ACHN (cell line): ENCODE measurements at regions not wholly inside any gene's neighbourhood (a gene's known extent, or its start where the extent isn't known, plus 50 kb on each side); places are given as distances from the start of the nearest gene placed in this dataset.
A peak's percentile ranks its signal among the peaks of the same experiment; 100 is the strongest.
"Not testable (repeated sequence)": the region's sequence is repeated elsewhere in the genome, so short reads cannot be mapped to it uniquely, and the experiment has no call there.

ENCODE experiments used
- DNase-seq: peaks from one replicate; pipeline ENCODE4 v3.0.0-alpha.2; 2015
- in situ Hi-C: cut with HindIII; loops from 2 replicates; pipeline ENCODE4 v1.10.0; 2017; ENCODE audit warnings: low sequenced_read_pairs, low pct_ligation_motif_present, low pct_unique_long_range_greater_than_20kb

GRCh38 chr12:38156497-38157245 lies 159.9 kb upstream of the ALG10B start:
- in situ Hi-C loops: no loop called here
- no peak for DNase-seq

GRCh38 chr12:38157274-38157932 lies 159.2 kb upstream of the ALG10B start:
- DNase-seq: no peak
- in situ Hi-C loops: no loop called here

GRCh38 chr12:38157933-38158401 lies 158.6 kb upstream of the ALG10B start:
- no peak for DNase-seq
- in situ Hi-C loops: no loop called here

GRCh38 chr12:38158428-38159091 lies 158.0 kb upstream of the ALG10B start:
- DNase-seq: no peak
- in situ Hi-C loops: no loop called here

DNA sequence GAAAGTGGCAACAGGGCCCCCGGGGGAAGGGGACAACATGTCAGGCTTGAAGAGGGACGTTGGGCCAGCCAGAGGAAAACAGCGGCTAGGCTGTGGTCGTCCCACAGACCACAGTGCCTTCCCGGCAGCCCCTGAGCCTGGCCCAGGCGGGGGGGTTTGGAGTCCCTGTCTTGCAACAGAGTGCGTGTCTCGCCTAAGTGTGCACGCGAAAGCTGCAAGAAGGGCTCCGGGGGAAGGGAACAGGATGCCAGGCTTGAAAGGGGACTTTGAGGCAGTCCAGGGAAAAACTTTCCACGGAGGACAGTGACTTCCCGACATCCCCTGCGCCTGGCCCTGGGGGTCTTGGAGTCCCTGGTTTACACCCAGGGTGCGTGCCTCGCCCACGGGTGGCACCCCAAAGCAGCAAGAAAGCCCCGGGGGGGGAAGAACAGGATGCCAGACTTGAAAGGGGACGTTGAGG lies 157.5 kb upstream of the ALG10B start:
- in situ Hi-C loops: no loop called here
- DNase-seq: no peak

GRCh38 chr12:38159591-38160317 lies 156.8 kb upstream of the ALG10B start:
- in situ Hi-C loops: no loop called here
- DNase-seq: no peak

DNA sequence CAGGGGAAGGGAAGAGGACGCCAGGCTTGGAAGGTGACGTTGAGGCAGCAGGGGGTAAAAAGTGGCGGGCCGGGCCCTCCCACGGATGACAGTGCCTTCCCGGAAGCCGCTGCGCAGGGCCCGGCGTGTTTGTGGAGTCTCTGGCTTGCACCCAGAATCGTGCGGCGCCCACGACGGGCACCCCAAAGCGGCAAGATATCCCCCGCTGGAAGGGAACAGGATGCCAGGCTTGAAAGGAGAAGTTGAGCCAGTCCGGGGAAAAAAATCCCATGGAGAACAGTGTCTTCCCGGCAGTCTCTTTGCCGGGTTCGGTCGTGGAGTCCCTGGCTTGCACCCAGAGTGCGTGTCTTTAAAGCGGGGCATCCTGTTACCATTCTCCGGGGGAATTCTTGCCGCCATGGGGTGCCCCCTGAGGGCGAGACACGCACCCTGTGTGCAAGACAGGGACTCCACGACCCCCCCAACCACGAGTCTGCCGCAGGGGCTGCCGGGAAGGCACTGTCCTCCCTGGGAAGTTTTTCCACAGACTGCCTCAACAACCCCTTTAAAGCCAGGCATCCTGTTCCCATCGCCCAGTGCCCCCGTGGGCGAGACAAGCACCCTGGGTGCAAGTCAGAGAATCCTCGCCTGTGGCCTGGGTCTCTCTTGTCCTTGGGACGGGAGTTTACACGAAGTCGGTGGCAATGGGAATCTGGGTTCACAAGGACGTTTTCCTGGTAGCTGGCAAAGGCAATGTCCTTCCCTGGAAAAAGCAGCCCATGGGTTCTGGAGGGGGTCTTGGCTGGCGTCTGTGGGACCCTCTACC lies 156.1 kb upstream of the ALG10B start:
- in situ Hi-C loops: no loop called here
- DNase-seq: no peak

DNA sequence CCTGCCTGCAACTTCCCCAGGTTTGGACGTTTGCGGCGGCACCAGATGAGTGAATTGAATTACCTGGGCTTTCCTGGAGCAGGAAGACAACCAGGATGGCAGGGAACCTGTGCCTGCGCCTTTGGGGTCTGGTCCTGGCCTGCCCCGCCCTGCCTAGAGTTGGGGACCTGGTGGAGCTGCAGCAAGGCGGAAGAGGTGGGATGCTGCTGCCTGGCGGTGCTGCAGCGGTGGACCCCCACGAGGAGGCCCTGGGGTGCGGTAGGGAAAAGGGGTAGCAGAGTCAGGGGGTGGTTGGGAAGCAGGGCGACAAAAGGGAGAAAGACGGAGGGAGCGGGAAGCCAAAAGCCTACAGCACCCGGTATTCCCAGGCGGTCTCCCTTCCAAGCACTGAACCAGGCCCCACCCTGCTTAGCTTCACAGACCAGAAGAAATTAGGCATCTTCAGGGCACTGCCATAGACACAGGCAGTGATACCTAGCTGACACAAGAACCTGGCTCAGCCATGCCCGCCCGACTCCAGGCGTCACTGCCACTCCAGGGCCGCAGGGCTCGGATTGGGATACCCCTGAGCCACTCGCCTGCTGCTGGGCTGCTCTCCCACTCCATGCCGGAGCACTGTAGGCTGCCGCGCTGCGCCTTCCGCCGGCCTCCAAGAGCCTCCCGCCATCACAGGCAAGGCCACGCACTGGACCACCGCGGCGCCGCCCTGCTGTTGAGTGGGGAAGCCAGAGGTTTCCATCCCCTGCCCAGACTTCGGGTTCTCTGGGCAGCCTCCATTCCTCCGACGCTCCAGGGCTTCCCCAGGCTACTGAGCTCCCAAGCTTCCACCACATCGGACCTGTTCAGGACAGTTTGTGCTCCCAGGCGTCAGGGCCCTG lies 155.2 kb upstream of the ALG10B start:
- in situ Hi-C loops: no loop called here
- no peak for DNase-seq

DNA sequence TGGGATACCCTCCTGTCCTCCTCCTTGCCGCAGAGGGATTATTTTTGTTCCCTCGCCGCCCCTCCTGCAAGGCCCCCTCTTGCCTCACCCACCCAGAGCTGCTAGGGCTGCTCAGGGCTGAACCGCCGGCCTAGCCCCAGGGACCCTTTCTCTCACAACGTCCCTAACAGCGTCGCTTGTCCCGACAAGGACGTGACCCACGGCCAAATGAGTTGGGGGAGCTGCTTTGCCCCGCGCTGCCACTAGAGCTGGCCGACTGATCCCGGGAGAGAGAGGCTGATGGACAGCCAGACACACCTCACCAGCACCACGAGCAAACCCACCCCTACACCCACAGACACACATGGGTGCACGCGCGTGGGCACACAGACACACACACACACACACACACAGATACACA lies 154.6 kb upstream of the ALG10B start:
- in situ Hi-C loops: no loop called here

GRCh38 chr12:38162708-38163441 lies 153.7 kb upstream of the ALG10B start:
- no peak for DNase-seq
- in situ Hi-C loops: no loop called here

More for the DNA sequence above, 154.6 kb upstream of the ALG10B start:
- DNase-seq: no peak

DNA sequence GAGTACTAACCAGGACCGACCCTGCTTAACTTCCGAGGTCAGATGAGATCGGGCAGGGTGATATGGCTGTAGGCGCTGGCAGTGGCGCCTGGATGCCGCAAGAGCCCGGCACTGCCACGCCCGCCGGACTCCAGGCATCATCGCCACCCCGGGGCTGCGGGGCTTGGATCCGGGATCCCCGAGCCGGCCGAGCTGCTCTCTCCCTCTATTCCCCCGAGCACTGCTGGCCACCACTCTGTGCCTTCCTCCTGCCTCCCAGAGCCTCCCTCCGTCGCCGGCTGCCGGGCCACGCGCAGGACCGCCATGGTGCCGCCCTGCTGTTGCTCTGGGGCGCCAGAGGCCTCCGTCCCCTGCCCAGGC lies 153.2 kb upstream of the ALG10B start:
- in situ Hi-C loops: no loop called here
- no peak for DNase-seq

DNA sequence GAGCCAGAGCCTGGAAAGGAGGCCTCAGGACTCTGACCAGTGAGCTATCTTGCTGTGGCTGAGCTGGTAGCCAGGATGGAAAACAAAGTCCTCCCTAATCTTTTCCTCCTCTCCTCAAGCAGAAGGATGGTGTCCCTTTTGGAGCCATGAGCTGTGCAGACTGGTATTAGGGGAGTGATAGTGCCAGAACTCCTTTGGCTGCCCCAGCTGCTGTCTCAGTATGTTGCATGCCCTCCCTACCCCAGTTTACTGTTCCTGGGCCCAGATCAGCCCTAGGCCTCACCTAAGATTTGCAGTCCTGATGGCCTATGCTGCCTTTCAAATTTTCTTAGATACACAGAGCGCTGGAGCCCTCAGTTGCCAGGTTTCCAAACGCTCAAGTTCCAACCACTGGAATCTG lies 150.3 kb upstream of the ALG10B start:
- in situ Hi-C loops: no loop called here
- no peak for DNase-seq

- in situ Hi-C loops: no loop called here
- peak; percentile 58 for DNase-seq
Measured at GRCh38 chr12:38175538-38175937, 141.0 kb upstream of the ALG10B start.

GRCh38 chr12:38183617-38184016 lies 133.0 kb upstream of the ALG10B start:
- peak; percentile 89 for DNase-seq
- in situ Hi-C loops: not testable (repeated sequence)

DNA sequence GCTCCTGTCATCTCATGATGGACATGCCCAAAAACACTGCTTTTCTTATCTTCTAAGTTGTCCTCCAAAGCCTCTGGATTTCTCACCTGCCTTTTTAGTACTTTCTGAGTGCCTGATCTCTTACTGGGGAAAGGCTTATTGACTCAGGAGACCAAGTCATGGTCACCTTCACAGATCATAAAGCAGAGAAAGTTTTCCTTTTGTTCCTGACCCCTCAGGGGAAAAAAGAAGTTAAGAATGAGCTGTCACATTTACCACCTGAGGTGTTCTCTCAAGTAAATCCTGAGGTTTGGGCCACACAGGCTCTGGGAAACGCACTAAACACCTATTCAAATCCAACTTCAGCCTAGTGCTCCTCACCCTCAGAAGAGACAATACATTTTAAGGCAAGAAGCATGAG lies 119.3 kb upstream of the ALG10B start:
- in situ Hi-C loops, DNase-seq: not testable (repeated sequence)

GRCh38 chr12:38201461-38202276 lies 114.9 kb upstream of the ALG10B start:
- in situ Hi-C loops: no loop called here
- no peak for DNase-seq
